ENCODE measurements at regions not wholly inside any gene's neighbourhood (a gene's known extent, or its start where the extent isn't known, plus 50 kb on each side); places are given as distances from the start of the nearest gene placed in this dataset.
A peak's percentile ranks its signal among the peaks of the same experiment; 100 is the strongest.

DNA sequence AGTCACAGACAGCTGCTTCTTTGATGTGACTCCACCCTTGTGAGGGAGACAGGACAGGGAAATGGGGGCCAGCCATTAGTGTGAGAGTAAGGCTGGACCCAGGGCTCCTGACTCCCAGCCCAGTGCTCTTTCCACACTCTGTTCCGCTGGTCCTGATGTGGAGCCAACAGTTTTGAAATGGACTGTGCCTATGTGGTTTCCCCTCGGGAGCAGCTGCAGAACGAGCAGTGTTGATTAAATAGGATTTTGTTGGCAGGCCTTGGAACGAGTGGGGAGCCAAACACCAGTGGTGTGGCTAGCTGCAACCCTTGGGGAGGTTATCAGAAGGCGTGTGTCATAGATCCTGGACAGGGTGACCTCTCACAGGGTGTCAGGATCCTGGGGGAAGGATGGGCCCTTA lies 66.5 kb upstream of the AMPD3 start:
- in situ Hi-C loops (cut with HindIII; ENCODE audit: low sequenced_read_pairs) = loop anchor here (25.0 kb wide), 1 partner anchor 349 kb away; no protein-coding TSS in a partner anchor
- TF ChIP-seq, protein P1, sequence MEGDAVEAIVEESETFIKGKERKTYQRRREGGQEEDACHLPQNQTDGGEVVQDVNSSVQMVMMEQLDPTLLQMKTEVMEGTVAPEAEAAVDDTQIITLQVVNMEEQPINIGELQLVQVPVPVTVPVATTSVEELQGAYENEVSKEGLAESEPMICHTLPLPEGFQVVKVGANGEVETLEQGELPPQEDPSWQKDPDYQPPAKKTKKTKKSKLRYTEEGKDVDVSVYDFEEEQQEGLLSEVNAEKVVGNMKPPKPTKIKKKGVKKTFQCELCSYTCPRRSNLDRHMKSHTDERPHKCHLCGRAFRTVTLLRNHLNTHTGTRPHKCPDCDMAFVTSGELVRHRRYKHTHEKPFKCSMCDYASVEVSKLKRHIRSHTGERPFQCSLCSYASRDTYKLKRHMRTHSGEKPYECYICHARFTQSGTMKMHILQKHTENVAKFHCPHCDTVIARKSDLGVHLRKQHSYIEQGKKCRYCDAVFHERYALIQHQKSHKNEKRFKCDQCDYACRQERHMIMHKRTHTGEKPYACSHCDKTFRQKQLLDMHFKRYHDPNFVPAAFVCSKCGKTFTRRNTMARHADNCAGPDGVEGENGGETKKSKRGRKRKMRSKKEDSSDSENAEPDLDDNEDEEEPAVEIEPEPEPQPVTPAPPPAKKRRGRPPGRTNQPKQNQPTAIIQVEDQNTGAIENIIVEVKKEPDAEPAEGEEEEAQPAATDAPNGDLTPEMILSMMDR (IDR thresholded peaks at IDR 0.05; ENCODE audit: low read depth, low read length, missing control alignments) = no peak
- DNase-seq (ENCODE audit: low read depth) = no peak
- no peak overlapping the region for H3K4me3 ChIP-seq (ENCODE audit: low read depth, low read length)

- in situ Hi-C loops (cut with HindIII; ENCODE audit: low sequenced_read_pairs) = loop anchor here (5.0 to 25.0 kb wide), 2 partner anchors 78 to 347 kb away; no protein-coding TSS in a partner anchor
- no peak for DNase-seq (ENCODE audit: low read depth)
- TF ChIP-seq, protein P1 (IDR thresholded peaks at IDR 0.05; ENCODE audit: low read depth, low read length, missing control alignments) = no peak
- no peak overlapping the region for H3K4me3 ChIP-seq (ENCODE audit: low read depth, low read length)
Measured at GRCh38 chr11:10390375-10390774, 64.7 kb upstream of the AMPD3 start.

- in situ Hi-C loops (cut with HindIII; ENCODE audit: low sequenced_read_pairs) = loop anchor here (5.0 to 25.0 kb wide), 2 partner anchors 80 to 345 kb away; no protein-coding TSS in a partner anchor
- TF ChIP-seq, protein P1 (IDR thresholded peaks at IDR 0.05; ENCODE audit: low read depth, low read length, missing control alignments) = no peak
- DNase-seq (ENCODE audit: low read depth) = peak; percentile 40
- H3K4me3 ChIP-seq (ENCODE audit: low read depth, low read length) = no peak overlapping the region
Measured at GRCh38 chr11:10392095-10393079, 62.7 kb upstream of the AMPD3 start.

DNA sequence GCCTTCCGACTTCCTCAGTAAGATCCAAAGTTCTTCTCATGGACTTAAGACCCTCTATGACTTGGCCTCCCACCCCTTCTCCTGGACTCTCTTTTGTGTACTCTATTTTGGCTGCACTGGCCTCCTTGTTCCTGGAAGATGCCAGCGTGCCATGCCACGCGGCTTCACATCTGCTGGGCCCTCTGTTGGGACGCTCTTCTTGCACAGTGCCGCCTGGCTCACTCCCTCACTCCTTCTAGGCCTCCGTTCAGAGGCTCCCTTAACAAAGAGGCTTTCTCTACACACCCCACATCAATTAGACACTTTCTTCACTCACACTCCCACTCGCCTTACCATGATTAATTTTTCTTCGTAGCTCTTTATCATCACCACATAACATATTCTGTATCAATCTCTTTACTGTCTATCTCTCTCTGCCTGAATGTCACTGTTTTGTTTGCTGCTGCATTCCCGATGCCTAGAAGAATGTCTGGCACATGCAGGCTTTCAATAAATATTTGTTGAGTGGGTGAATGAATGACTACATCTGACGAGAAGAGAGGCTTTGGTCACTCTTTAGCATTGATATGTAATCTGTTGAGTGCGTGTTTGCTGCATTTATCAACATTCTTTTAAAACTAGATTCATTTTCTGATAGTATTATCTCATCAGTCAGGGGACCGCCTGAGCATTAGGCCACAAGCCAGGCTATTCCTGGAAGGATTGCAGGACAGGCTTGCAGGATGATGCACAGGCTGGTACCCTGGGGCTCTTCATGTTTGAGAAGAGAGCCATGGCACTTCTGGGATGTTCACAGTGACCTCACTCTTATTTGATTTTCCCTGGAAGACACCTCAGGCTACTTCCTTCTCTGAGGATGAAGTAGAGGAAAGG lies 60.6 kb upstream of the AMPD3 start:
- no peak overlapping the region for H3K4me3 ChIP-seq (ENCODE audit: low read depth, low read length)
- in situ Hi-C loops (cut with HindIII; ENCODE audit: low sequenced_read_pairs) = loop anchor here (5.0 to 25.0 kb wide), 2 partner anchors 82 to 343 kb away; no protein-coding TSS in a partner anchor
- TF ChIP-seq, protein P1 (IDR thresholded peaks at IDR 0.05; ENCODE audit: low read depth, low read length, missing control alignments) = no peak
- no peak for DNase-seq (ENCODE audit: low read depth)

DNA sequence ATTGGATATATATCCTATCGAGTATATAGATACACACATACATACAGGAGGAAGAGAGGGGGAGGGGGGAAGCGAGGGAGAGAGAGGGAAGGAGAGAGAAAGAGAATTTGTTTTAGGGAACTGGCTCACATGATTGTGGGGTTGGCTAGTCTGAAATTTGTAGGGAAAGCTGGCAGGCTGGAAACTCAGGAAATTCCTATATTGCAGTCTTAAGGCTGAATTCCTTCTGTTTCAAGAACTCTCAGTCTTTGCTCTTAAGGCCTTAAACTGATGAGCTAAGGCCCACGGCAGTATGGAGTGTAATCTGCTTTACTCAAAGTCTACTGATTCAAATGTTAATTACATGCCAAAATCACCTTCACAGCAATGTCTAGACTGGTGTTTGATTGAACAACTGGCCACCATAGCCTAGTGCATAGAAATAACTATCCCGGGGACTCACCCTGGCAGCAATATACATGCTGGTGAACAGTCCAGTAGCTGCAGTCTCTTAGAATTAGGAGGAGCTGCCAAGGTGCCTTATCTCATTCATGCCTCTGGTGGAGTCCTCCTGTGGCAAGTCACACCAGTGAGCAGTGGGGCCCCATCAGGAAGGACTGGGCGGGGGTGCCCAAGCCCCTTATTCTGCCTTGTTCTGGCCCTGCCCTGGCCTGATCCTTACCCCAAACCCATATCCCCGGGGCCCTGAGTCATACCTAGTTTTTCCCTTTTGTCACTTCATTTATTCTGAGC lies 59.7 kb upstream of the AMPD3 start:
- TF ChIP-seq, protein P1 (IDR thresholded peaks at IDR 0.05; ENCODE audit: low read depth, low read length, missing control alignments) = no peak
- in situ Hi-C loops (cut with HindIII; ENCODE audit: low sequenced_read_pairs) = loop anchor here (25.0 kb wide), 1 partner anchor 342 kb away; no protein-coding TSS in a partner anchor
- H3K4me3 ChIP-seq (ENCODE audit: low read depth, low read length) = no peak overlapping the region
- no peak for DNase-seq (ENCODE audit: low read depth)

Measured in astrocyte of the cerebellum (primary cell).